ENCODE measurements at regions not wholly inside any gene's neighbourhood (a gene's known extent, or its start where the extent isn't known, plus 50 kb on each side); places are given as distances from the start of the nearest gene placed in this dataset.

DNA sequence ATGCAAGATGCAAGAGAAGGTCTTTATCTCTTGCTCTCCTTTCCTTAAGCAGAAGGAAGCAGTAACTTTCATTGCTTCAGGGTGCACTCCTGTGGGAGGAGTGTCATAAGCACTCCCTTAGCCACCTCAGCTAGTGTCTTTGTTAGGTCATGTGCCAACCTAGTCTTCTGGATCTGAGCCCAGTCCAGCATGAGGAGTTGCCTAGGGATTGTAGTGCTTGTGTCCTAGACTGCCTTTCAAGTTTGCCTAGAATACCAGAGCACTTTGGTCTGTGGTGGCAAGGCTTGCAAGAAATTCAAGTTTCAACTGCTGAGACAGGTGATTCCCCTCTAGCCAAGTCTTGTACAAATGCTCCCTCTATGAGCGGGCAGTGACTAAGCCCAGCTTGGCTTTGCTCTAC is 633.6 kb downstream of the ZNF385D start:
- DNase-seq (ENCODE audit: low read depth) = no peak
- H3K4me3 ChIP-seq (ENCODE audit: low read length) = no peak overlapping the region
- TF ChIP-seq CTCF (conservative IDR thresholded peaks at IDR 0.05; ENCODE audit: low read length) = no peak

- no peak for TF ChIP-seq CTCF (conservative IDR thresholded peaks at IDR 0.05; ENCODE audit: low read length)
- no peak overlapping the region for H3K4me3 ChIP-seq (ENCODE audit: low read length)
- DNase-seq (ENCODE audit: low read depth) = no peak
These were observed 642.0 kb downstream of the ZNF385D start for GRCh38 chr3:21109056-21109455.

- no peak for DNase-seq (ENCODE audit: low read depth)
- TF ChIP-seq CTCF (conservative IDR thresholded peaks at IDR 0.05; ENCODE audit: low read length) = no peak
- H3K4me3 ChIP-seq (ENCODE audit: low read length) = no peak overlapping the region
These were observed 645.2 kb downstream of the ZNF385D start for GRCh38 chr3:21105784-21106183.

DNA sequence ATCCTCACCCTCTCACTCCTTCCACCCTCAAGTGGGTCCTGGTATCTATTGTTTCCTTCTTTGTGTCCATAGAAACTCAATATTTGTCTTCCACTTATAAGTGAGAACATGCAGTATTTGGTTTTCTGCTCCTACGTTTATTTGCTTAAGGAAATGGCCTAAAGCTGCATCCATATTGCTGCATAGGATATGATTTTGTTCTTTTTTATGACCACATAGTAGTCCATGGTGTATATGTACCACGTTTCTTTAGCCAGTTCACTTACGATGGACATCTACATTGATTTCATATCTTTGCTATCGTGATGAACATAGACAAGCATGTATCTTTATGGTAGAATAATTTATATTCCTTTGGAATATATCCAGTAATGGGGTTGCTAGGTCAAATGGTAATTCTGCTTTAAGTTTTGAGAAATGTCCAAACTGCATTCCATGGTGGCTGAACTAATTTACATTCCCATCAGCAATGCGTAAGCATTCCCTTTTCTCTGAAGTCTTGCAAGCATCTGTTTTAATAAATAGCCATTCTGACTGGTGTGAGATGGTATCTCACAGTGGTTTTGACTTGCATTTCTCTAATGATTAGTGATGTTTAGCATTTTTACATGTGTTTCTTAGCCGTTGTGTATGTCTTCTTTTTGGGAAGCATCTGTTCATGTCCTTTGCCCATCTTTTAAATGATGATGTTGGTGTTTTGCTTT is 650.2 kb downstream of the ZNF385D start:
- DNase-seq (ENCODE audit: low read depth) = peak; percentile 43
- no peak overlapping the region for H3K4me3 ChIP-seq (ENCODE audit: low read length)
- no peak for TF ChIP-seq CTCF (conservative IDR thresholded peaks at IDR 0.05; ENCODE audit: low read length)

- no peak for TF ChIP-seq CTCF (conservative IDR thresholded peaks at IDR 0.05; ENCODE audit: low read length)
- no peak overlapping the region for H3K4me3 ChIP-seq (ENCODE audit: low read length)
- DNase-seq (ENCODE audit: low read depth) = no peak
These were observed 656.3 kb downstream of the ZNF385D start for GRCh38 chr3:21094686-21095085.

DNA sequence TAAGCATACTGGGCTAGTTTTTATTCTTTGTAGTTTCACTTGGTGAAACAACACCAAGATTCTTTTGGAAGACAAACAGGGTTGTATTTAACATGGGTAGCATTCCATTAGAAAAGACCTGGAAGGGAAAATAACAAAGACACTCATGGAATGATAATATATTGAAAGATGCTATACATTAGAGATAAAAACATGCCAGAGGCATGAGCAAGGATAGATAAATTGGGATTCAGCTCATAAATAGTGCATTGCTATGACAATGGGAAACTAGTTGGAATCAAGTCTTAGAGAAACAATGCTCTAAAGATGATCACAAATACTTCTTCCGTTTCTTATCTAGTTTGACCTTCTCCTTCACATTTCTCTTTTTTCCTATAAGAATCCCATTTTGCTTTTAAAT is 677.4 kb downstream of the ZNF385D start:
- no peak overlapping the region for H3K4me3 ChIP-seq (ENCODE audit: low read length)
- DNase-seq (ENCODE audit: low read depth) = peak; percentile 5
- TF ChIP-seq CTCF (conservative IDR thresholded peaks at IDR 0.05; ENCODE audit: low read length) = no peak

- TF ChIP-seq CTCF (conservative IDR thresholded peaks at IDR 0.05; ENCODE audit: low read length) = no peak
- peak; percentile 85 for DNase-seq (ENCODE audit: low read depth)
- H3K4me3 ChIP-seq (ENCODE audit: low read length) = no peak overlapping the region
These were observed 683.8 kb downstream of the ZNF385D start for GRCh38 chr3:21067031-21067813.

Data from AG10803 (cell line).